Cardiac muscle cell (in vitro differentiated cells and primary cell): ENCODE measurements at regions not wholly inside any gene's neighbourhood (a gene's known extent, or its start where the extent isn't known, plus 50 kb on each side); places are given as distances from the start of the nearest gene placed in this dataset.

ENCODE experiments used
- DNase-seq, 2 donors: peaks; one replicate each; pipeline versions ENCODE4 v3.0.0 to v3.0.0-alpha.2; 2010 to 2017; ENCODE audit warnings: low read depth in 1 of 2, low spot score in 1 of 2
- H3K27ac ChIP-seq: fragments of 200-600 bp; sonication (generic); 2 replicates; pipeline ENCODE4 v1.5.1; 2016
- H3K27me3 ChIP-seq: fragments of 200-600 bp; sonication (generic); 2 replicates; pipeline ENCODE4 v1.6.0; 2016; ENCODE audit warnings: control low read depth
- H3K36me3 ChIP-seq: fragments of 200-600 bp; sonication (generic); 2 replicates; pipeline ENCODE4 v1.5.1; 2016; ENCODE audit warnings: control low read depth
- H3K4me1 ChIP-seq: fragments of 200-600 bp; sonication (generic); 2 replicates; pipeline ENCODE4 v1.8.1; 2017; ENCODE audit warnings: low read depth, mild to moderate bottlenecking, mixed run types
- H3K4me3 ChIP-seq: fragments of 200-600 bp; sonication (generic); 2 replicates; pipeline ENCODE4 v1.5.1; 2016; ENCODE audit warnings: mild to moderate bottlenecking
- H3K9me3 ChIP-seq: fragments of 200-600 bp; sonication (generic); 2 replicates; pipeline ENCODE4 v1.5.1; 2017; ENCODE audit warnings: low read depth, mild to moderate bottlenecking, control low read depth
- CTCF ChIP-seq: IDR thresholded peaks from 2 replicates; pipeline ENCODE4 v1.5.1; 2012; ENCODE audit warnings: low read depth, mild to moderate bottlenecking, low read length

DNA sequence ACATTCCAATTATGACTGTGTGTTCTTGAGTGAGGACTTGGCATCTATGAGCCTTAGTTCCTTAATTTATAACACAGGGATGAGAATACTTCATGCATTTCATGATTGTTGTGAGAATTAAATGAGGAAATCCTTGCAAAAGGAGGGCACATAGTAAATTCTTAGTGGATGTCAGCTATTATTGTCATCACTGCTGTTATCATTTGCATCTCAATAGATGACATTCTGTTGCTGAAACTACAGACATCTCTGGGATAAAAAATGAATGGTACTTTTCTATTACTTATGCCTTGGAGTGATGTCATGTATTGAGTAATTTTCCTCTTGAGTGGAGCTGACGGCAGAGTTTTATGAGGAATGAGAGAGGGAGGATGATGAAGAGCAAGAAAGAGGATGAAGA, 184.4 kb upstream of the CDH11 start:
- H3K27ac ChIP-seq, result no peak overlapping the region

GRCh38 chr16:65305266-65305959, 183.6 kb upstream of the CDH11 start:
- H3K4me1 ChIP-seq, result no peaks in the 10 kb centered on the region
- DNase-seq, result no peak
- no peak overlapping the region for H3K4me3 ChIP-seq
- H3K9me3 ChIP-seq, result no peaks in the 10 kb centered on the region
- TF ChIP-seq CTCF, result no peak
- H3K36me3 ChIP-seq, result no peaks in the 10 kb centered on the region
- H3K27ac ChIP-seq, result no peak overlapping the region
- no peaks in the 10 kb centered on the region for H3K27me3 ChIP-seq

More for the DNA sequence above, 184.4 kb upstream of the CDH11 start:
- H3K9me3 ChIP-seq, result no peaks in the 10 kb centered on the region
- H3K36me3 ChIP-seq, result no peaks in the 10 kb centered on the region
- no peak overlapping the region for H3K4me3 ChIP-seq
- H3K4me1 ChIP-seq, result no peaks in the 10 kb centered on the region
- no peak for TF ChIP-seq CTCF
- no peaks in the 10 kb centered on the region for H3K27me3 ChIP-seq
- no peak for DNase-seq

- H3K9me3 ChIP-seq, result no peaks in the 10 kb centered on the region
- TF ChIP-seq CTCF, result no peak
- no peak for DNase-seq
- no peaks in the 10 kb centered on the region for H3K36me3 ChIP-seq
- peaks cover 15% of the 10 kb centered on the region for H3K4me1 ChIP-seq
- H3K27ac ChIP-seq, result no peak overlapping the region
- H3K4me3 ChIP-seq, result no peak overlapping the region
- no peaks in the 10 kb centered on the region for H3K27me3 ChIP-seq
Measured at GRCh38 chr16:65301029-65301428, 179.2 kb upstream of the CDH11 start.

- H3K27me3 ChIP-seq, result no peaks in the 10 kb centered on the region
- no peak overlapping the region for H3K27ac ChIP-seq
- no peak overlapping the region for H3K4me3 ChIP-seq
- H3K4me1 ChIP-seq, result peaks cover 15% of the 10 kb centered on the region
- DNase-seq, result peak in 1 of 2 donors; percentile 33
- H3K36me3 ChIP-seq, result no peaks in the 10 kb centered on the region
- no peak for TF ChIP-seq CTCF
- H3K9me3 ChIP-seq, result no peaks in the 10 kb centered on the region
Measured at GRCh38 chr16:65297453-65297852, 175.6 kb upstream of the CDH11 start.

DNA sequence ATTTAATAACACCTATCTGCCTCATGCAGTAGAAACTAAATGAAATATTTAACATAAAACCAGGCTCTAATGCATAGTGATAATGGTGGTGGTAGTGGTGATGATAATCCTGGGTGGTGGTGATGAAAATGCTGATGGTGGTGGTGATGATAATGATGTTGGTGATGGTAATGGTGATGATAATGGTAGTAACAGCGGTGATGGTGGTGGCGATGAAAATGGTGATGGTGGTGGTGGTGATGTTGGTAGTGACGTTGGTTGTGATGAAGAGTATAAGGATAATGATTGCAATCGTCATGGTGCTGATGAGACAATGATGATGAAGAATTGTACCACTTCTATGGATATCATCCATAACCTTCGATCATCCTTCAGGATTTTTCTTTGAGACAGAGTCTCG, 173.7 kb upstream of the CDH11 start:
- H3K36me3 ChIP-seq, result no peaks in the 10 kb centered on the region
- no peak for DNase-seq
- TF ChIP-seq CTCF, result no peak

More for the DNA sequence above, 173.7 kb upstream of the CDH11 start:
- Histone ChIP-seq H3K9me3 (no peaks in the 10 kb centered on the region), H3K4me3 (no peak overlapping the region), H3K27me3 (no peaks in the 10 kb centered on the region), H3K4me1 (peaks cover 15% of the 10 kb centered on the region), H3K27ac (no peak overlapping the region)
